GM12878 (cell line): ENCODE measurements at regions not wholly inside any gene's neighbourhood (a gene's known extent, or its start where the extent isn't known, plus 50 kb on each side); places are given as distances from the start of the nearest gene placed in this dataset.
A peak's percentile ranks its signal among the peaks of the same experiment; 100 is the strongest.

Experiments used
- EP300 ChIP-seq, 2 experiments: fragments of 150-350 bp in 1 of 2; IDR thresholded peaks; 2 replicates each; pipeline ENCODE4 v1.6.1; 2011 to 2012; ENCODE audit warnings: low read depth in 2 of 2, low read length in 2 of 2, borderline replicate concordance in 1 of 2, improper control_type of control experiment in 1 of 2, inconsistent platforms in 1 of 2; ENCODE audit not compliant: control insufficient read depth in 1 of 2
- ETV6 ChIP-seq, 2 experiments: fragments of 450-650 bp in 1 of 2; IDR thresholded peaks in 1 of 2; conservative IDR thresholded peaks in 1 of 2; 2 replicates each; pipeline ENCODE4 v1.6.1; 2014; ENCODE audit warnings: antibody characterized with exemption in 1 of 2, borderline replicate concordance in 1 of 2, low read depth in 1 of 2, mild to moderate bottlenecking in 1 of 2, moderate library complexity in 1 of 2
- EZH2 ChIP-seq: IDR thresholded peaks from 2 replicates; pipeline ENCODE4 v1.6.1; 2012; ENCODE audit warnings: low read depth, mild to moderate bottlenecking, control low read depth, inconsistent platforms, low read length, borderline replicate concordance; ENCODE audit not compliant: control insufficient read depth
- MLLT1 ChIP-seq: fragments of 450-650 bp; IDR thresholded peaks from 2 replicates; pipeline ENCODE4 v1.6.1; 2016; ENCODE audit warnings: mild to moderate bottlenecking
- NFYA ChIP-seq: IDR thresholded peaks from 2 replicates; pipeline ENCODE4 v1.6.1; 2011; ENCODE audit warnings: low read depth, mild to moderate bottlenecking, low read length, improper control_type of control experiment, borderline replicate concordance
- NR2C2 ChIP-seq: IDR thresholded peaks from 2 replicates; pipeline ENCODE4 v1.6.1; 2011; ENCODE audit warnings: borderline replicate concordance, low read depth; ENCODE audit not compliant: control insufficient read depth, insufficient read length
- NR2F1 ChIP-seq: fragments of 450-650 bp; conservative IDR thresholded peaks from 2 replicates; pipeline ENCODE4 v1.6.1; 2017; ENCODE audit warnings: mild to moderate bottlenecking
- RB1 ChIP-seq: fragments of 450-650 bp; formaldehyde crosslinking; IDR thresholded peaks from 2 replicates; pipeline ENCODE4 v1.6.1; 2017; ENCODE audit warnings: mild to moderate bottlenecking, borderline replicate concordance
- SP1 ChIP-seq: IDR thresholded peaks from one replicate; pipeline ENCODE4 v1.6.1; 2011; ENCODE audit warnings: low read depth, low read length
- TARDBP ChIP-seq: IDR thresholded peaks from 2 replicates; pipeline ENCODE4 v1.6.1; 2016; ENCODE audit warnings: borderline replicate concordance
- ZNF207 ChIP-seq: fragments of 450-650 bp; IDR thresholded peaks from 2 replicates; pipeline ENCODE4 v1.6.1; 2014; ENCODE audit warnings: antibody characterized with exemption, mild to moderate bottlenecking, borderline replicate concordance
- ZZZ3 ChIP-seq: IDR thresholded peaks from 2 replicates; pipeline ENCODE4 v1.6.1; 2011; ENCODE audit warnings: low read depth; ENCODE audit not compliant: control insufficient read depth, insufficient read length
- TF ChIP-seq, protein P1 (sequence below): fragments of 450-650 bp; IDR thresholded peaks from 2 replicates; pipeline ENCODE4 v1.6.1; 2018; ENCODE audit warnings: borderline replicate concordance, mild to moderate bottlenecking; ENCODE audit not compliant: partially characterized antibody
- TF ChIP-seq, protein P2 (sequence below): fragments of 150-350 bp; IDR thresholded peaks from 2 replicates; pipeline ENCODE4 v1.6.1; 2014; ENCODE audit warnings: mild to moderate bottlenecking, low read depth, low read length
- TF ChIP-seq, protein P3 (sequence below): fragments of 450-650 bp; formaldehyde crosslinking; IDR thresholded peaks from 2 replicates; pipeline ENCODE4 v1.4.0; 2020; ENCODE audit warnings: mild to moderate bottlenecking, moderate library complexity

DNA sequence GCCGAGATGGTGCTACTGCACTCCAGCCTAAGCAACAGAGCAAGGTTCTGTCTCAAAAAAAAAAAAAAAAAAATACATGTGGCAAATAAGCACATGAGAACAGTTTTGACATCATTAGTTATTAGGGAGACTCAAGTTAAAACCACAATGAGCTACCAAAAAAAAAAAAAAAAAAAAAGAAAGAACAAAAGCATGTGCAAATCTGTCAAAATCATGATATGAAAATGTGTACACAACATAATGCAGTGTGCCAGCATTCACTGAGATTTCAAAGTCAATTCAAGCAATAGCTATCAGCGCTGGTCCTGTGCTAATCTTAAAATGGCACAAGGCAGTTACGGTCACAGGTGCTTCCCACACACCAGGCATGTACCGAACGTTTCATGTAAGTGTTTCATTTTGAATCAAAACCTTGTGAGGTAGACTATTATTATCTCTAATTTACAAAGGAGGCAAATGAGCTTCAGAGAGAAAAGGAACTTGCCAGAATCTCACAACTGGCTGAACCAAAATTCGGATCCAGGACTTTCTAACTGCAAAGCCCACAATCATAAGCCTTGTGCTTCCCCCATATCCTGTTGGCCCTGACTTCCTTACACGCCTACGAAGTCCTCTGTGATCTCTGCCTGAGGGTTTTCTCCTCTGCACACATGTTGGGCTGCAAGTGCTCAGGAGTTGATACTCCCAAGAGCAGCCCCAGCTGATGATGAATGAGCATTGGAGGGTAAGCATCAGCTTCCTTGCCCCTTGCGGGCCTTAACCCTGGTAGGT, 200.1 kb upstream of the PROK2 start (continued):
- TF ChIP-seq, protein P1, sequence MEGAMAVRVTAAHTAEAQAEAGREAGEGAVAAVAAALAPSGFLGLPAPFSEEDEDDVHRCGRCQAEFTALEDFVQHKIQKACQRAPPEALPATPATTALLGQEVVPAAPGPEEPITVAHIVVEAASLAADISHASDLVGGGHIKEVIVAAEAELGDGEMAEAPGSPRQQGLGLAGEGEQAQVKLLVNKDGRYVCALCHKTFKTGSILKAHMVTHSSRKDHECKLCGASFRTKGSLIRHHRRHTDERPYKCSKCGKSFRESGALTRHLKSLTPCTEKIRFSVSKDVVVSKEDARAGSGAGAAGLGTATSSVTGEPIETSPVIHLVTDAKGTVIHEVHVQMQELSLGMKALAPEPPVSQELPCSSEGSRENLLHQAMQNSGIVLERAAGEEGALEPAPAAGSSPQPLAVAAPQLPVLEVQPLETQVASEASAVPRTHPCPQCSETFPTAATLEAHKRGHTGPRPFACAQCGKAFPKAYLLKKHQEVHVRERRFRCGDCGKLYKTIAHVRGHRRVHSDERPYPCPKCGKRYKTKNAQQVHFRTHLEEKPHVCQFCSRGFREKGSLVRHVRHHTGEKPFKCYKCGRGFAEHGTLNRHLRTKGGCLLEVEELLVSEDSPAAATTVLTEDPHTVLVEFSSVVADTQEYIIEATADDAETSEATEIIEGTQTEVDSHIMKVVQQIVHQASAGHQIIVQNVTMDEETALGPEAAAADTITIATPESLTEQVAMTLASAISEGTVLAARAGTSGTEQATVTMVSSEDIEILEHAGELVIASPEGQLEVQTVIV, result no peak
- no peak for TF ChIP-seq ZNF207
- TF ChIP-seq NFYA, result no peak
- TF ChIP-seq MLLT1, result no peak
- peak; percentile 71 for TF ChIP-seq NR2F1
- TF ChIP-seq, protein P2, sequence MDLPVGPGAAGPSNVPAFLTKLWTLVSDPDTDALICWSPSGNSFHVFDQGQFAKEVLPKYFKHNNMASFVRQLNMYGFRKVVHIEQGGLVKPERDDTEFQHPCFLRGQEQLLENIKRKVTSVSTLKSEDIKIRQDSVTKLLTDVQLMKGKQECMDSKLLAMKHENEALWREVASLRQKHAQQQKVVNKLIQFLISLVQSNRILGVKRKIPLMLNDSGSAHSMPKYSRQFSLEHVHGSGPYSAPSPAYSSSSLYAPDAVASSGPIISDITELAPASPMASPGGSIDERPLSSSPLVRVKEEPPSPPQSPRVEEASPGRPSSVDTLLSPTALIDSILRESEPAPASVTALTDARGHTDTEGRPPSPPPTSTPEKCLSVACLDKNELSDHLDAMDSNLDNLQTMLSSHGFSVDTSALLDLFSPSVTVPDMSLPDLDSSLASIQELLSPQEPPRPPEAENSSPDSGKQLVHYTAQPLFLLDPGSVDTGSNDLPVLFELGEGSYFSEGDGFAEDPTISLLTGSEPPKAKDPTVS, result peak; percentile 76
- TF ChIP-seq ZZZ3, result no peak
- TF ChIP-seq ETV6 (conservative IDR thresholded peaks at IDR 0.05 in 1 of 2, IDR thresholded peaks at IDR 0.05 in 1 of 2; ENCODE audit: borderline replicate concordance in 1 of 2, low read depth in 1 of 2), result peak in 1 of 2 experiments; percentile 43; a peak in 1 of 4 replicates
- TF ChIP-seq TARDBP, result peak; percentile 29; the same call in 1 of the 2 replicates
- peak; percentile 90 to 95 for TF ChIP-seq EP300 (IDR thresholded peaks at IDR 0.05; ENCODE audit: borderline replicate concordance in 1 of 2, control insufficient read depth in 1 of 2, low read depth in 2 of 2, low read length in 2 of 2)
- no peak for TF ChIP-seq NR2C2
- TF ChIP-seq, protein P3, sequence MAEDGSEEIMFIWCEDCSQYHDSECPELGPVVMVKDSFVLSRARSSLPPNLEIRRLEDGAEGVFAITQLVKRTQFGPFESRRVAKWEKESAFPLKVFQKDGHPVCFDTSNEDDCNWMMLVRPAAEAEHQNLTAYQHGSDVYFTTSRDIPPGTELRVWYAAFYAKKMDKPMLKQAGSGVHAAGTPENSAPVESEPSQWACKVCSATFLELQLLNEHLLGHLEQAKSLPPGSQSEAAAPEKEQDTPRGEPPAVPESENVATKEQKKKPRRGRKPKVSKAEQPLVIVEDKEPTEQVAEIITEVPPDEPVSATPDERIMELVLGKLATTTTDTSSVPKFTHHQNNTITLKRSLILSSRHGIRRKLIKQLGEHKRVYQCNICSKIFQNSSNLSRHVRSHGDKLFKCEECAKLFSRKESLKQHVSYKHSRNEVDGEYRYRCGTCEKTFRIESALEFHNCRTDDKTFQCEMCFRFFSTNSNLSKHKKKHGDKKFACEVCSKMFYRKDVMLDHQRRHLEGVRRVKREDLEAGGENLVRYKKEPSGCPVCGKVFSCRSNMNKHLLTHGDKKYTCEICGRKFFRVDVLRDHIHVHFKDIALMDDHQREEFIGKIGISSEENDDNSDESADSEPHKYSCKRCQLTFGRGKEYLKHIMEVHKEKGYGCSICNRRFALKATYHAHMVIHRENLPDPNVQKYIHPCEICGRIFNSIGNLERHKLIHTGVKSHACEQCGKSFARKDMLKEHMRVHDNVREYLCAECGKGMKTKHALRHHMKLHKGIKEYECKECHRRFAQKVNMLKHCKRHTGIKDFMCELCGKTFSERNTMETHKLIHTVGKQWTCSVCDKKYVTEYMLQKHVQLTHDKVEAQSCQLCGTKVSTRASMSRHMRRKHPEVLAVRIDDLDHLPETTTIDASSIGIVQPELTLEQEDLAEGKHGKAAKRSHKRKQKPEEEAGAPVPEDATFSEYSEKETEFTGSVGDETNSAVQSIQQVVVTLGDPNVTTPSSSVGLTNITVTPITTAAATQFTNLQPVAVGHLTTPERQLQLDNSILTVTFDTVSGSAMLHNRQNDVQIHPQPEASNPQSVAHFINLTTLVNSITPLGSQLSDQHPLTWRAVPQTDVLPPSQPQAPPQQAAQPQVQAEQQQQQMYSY, result no peak
- TF ChIP-seq EZH2, result no peak
- no peak for TF ChIP-seq RB1
- TF ChIP-seq SP1, result peak; percentile 27
